CD14-positive monocyte (primary cell): ENCODE measurements at regions not wholly inside any gene's neighbourhood (a gene's known extent, or its start where the extent isn't known, plus 50 kb on each side); places are given as distances from the start of the nearest gene placed in this dataset.
"Not testable (repeated sequence)": the region's sequence is repeated elsewhere in the genome, so short reads cannot be mapped to it uniquely, and the experiment has no call there.

Source experiments
- DNase-seq, 3 donors: peaks; one replicate each; pipeline ENCODE4 v3.0.0-alpha.2; 2011 to 2022
- H2AFZ ChIP-seq: 2 replicates; pipeline ENCODE4 v1.6.0; 2012; ENCODE audit warnings: mild to moderate bottlenecking, low read depth, low read length, inconsistent platforms; ENCODE audit not compliant: insufficient read depth, poor library complexity, severe bottlenecking
- H3K27ac ChIP-seq, 2 donors: 1 replicate in 1 of 2; 2 replicates in 1 of 2; pipeline ENCODE4 v1.5.1; 2012 to 2013; ENCODE audit warnings: low read length in 2 of 2, control low read depth in 1 of 2, inconsistent platforms in 1 of 2, low read depth in 1 of 2, mild to moderate bottlenecking in 1 of 2
- H3K27me3 ChIP-seq, 2 donors: one replicate each; pipeline versions ENCODE4 v1.6.0 to v1.6.1; 2011 to 2013; ENCODE audit warnings: low read length in 2 of 2; ENCODE audit not compliant: control insufficient read depth in 2 of 2, insufficient read depth in 2 of 2
- H3K36me3 ChIP-seq, 2 donors: replicated peaks in 1 of 2; 1 replicate in 1 of 2; 2 replicates in 1 of 2; pipeline versions ENCODE4 v1.5.1 to v1.6.1; 2012 to 2013; ENCODE audit warnings: low read length in 2 of 2, control low read depth in 1 of 2, inconsistent platforms in 1 of 2, mild to moderate bottlenecking in 1 of 2; ENCODE audit not compliant: insufficient read depth in 2 of 2, control insufficient read depth in 1 of 2
- H3K4me1 ChIP-seq, 2 donors: 1 replicate in 1 of 2; 2 replicates in 1 of 2; pipeline versions ENCODE4 v1.5.1 to v1.6.1; 2012 to 2013; ENCODE audit warnings: low read length in 2 of 2, control low read depth in 1 of 2, inconsistent platforms in 1 of 2, mild to moderate bottlenecking in 1 of 2, moderate library complexity in 1 of 2; ENCODE audit not compliant: insufficient read depth in 2 of 2, control insufficient read depth in 1 of 2
- H3K4me2 ChIP-seq: replicated peaks from 2 replicates; pipeline ENCODE3; 2012; ENCODE audit warnings: low read length, moderate library complexity, mild to moderate bottlenecking; ENCODE audit not compliant: poor library complexity, severe bottlenecking; ENCODE audit errors: extremely low read depth
- H3K4me3 ChIP-seq, 3 experiments: fragments of 200-600 bp in 1 of 3; sonication (generic) in 1 of 3; replicated peaks in 1 of 3; 1 replicate in 2 of 3; 2 replicates in 1 of 3; pipeline ENCODE4 v1.5.1; 2011 to 2013; ENCODE audit warnings: low read length in 3 of 3, mild to moderate bottlenecking in 3 of 3, control low read depth in 2 of 3, low read depth in 2 of 3, inconsistent platforms in 1 of 3, moderate library complexity in 1 of 3
- H3K79me2 ChIP-seq: 2 replicates; pipeline ENCODE4 v1.6.0; 2012; ENCODE audit warnings: mild to moderate bottlenecking, control low read depth, inconsistent platforms, low read length, moderate library complexity; ENCODE audit not compliant: insufficient read depth
- H3K9ac ChIP-seq: 2 replicates; pipeline ENCODE4 v1.6.0; 2017; ENCODE audit warnings: low read length, mild to moderate bottlenecking; ENCODE audit not compliant: insufficient read depth, poor library complexity, severe bottlenecking
- H3K9me3 ChIP-seq, 2 donors: replicated peaks in 1 of 2; 1 replicate in 1 of 2; 2 replicates in 1 of 2; pipeline versions ENCODE4 v1.5.1 to v1.6.1; 2012 to 2013; ENCODE audit warnings: low read length in 2 of 2, control low read depth in 1 of 2; ENCODE audit not compliant: control insufficient read depth in 1 of 2, insufficient read depth in 1 of 2
- H4K20me1 ChIP-seq: 2 replicates; pipeline ENCODE4 v1.6.0; 2012; ENCODE audit warnings: mild to moderate bottlenecking, low read length, control low read depth, moderate library complexity; ENCODE audit not compliant: insufficient read depth
- H3K27ac Mint-ChIP-seq, 7 donors: one replicate each; pipeline ENCODE4 v1.8.0; 2020; ENCODE audit warnings: mild to moderate bottlenecking in 7 of 7, mixed read lengths in 7 of 7, moderate library complexity in 6 of 7, inconsistent platforms in 2 of 7
- H3K27me3 Mint-ChIP-seq, 3 donors: one replicate each; pipeline ENCODE4 v1.8.0; 2021 to 2022; ENCODE audit warnings: low read depth in 3 of 3, mild to moderate bottlenecking in 3 of 3, mixed read lengths in 3 of 3, moderate library complexity in 3 of 3, inconsistent platforms in 1 of 3
- H3K36me3 Mint-ChIP-seq, 2 donors: one replicate each; pipeline ENCODE4 v1.8.0; 2020; ENCODE audit warnings: mixed read lengths in 2 of 2, inconsistent platforms in 1 of 2, mild to moderate bottlenecking in 1 of 2
- H3K4me1 Mint-ChIP-seq: one replicate; pipeline ENCODE4 v1.8.0; 2020; ENCODE audit warnings: mild to moderate bottlenecking, mixed read lengths
- H3K4me3 Mint-ChIP-seq, 2 donors: one replicate each; pipeline ENCODE4 v1.8.0; 2020; ENCODE audit warnings: mild to moderate bottlenecking in 2 of 2, mixed read lengths in 2 of 2, moderate library complexity in 1 of 2
- H3K9me3 Mint-ChIP-seq, 7 donors: one replicate each; pipeline ENCODE4 v1.8.0; 2020 to 2022; ENCODE audit warnings: mixed read lengths in 7 of 7, mild to moderate bottlenecking in 6 of 7, moderate library complexity in 6 of 7, inconsistent platforms in 2 of 7
- CTCF ChIP-seq: fragments of 200-600 bp; IDR thresholded peaks from one replicate; pipeline ENCODE4 v1.8.0; 2022; ENCODE audit warnings: antibody characterized with exemption, mild to moderate bottlenecking
- WGBS: methylation state at CpG from one replicate; pipeline ENCODE4 v1.1.5; 2013; ENCODE audit warnings: missing lambda C conversion rate; ENCODE audit not compliant: insufficient coverage; 5-methylcytosine and 5-hydroxymethylcytosine counted together
- intact Hi-C, 2 donors: fragments of 100-400 bp; cut with micrococcal nuclease; formaldehyde crosslinking; loops; one replicate each; pipeline versions ENCODE4 v1.15.0 to v1.15.1; 2023

GRCh38 chr2:128613876-128614275 lies 295.2 kb upstream of the HS6ST1 start:
- Histone ChIP-seq H3K9ac (no peak overlapping the region), H3K9me3 (no peaks in the 10 kb centered on the region), H3K27me3 (no peaks in the 10 kb centered on the region), H3K4me2 (no peak overlapping the region), H3K36me3 (no peaks in the 10 kb centered on the region), H3K4me1 (no peaks in the 10 kb centered on the region), H4K20me1 (no peaks in the 10 kb centered on the region), H2AFZ (no peak overlapping the region), H3K79me2 (no peaks in the 10 kb centered on the region), H3K4me3 (no peak overlapping the region), H3K27ac (no peak overlapping the region)
- H3K27me3 Mint-ChIP-seq = peaks cover 0 to 5% (median 0%) of the 10 kb centered on the region in 3 donors
- no peak overlapping the region for H3K4me3 Mint-ChIP-seq
- H3K36me3 Mint-ChIP-seq = no peaks in the 10 kb centered on the region
- H3K27ac Mint-ChIP-seq = no peak overlapping the region
- WGBS = 94% methylated on average over 2 of the region's 4 CpGs
- H3K9me3 Mint-ChIP-seq = no peaks in the 10 kb centered on the region
- intact Hi-C loops = no loop called here
- H3K4me1 Mint-ChIP-seq = no peaks in the 10 kb centered on the region
- no peak for TF ChIP-seq CTCF
- DNase-seq = no peak

- intact Hi-C loops, H3K27me3 Mint-ChIP-seq: not testable (repeated sequence)
These were observed 296.2 kb upstream of the HS6ST1 start for GRCh38 chr2:128614907-128615306.

More at GRCh38 chr2:128614907-128615306, 296.2 kb upstream of the HS6ST1 start:
- H4K20me1 ChIP-seq, H3K4me2 ChIP-seq, H3K79me2 ChIP-seq, H3K27me3 ChIP-seq, H3K9ac ChIP-seq, H3K4me3 ChIP-seq, H3K27ac ChIP-seq, H3K4me3 Mint-ChIP-seq, H3K27ac Mint-ChIP-seq, H3K4me1 Mint-ChIP-seq, H3K4me1 ChIP-seq, H3K36me3 Mint-ChIP-seq, H3K9me3 ChIP-seq, DNase-seq, H2AFZ ChIP-seq, H3K9me3 Mint-ChIP-seq, H3K36me3 ChIP-seq: not testable (repeated sequence)
- WGBS = 100% methylated on average over 2 of the region's 6 CpGs
